Adrenal gland (tissue), 5 donors: ENCODE measurements at regions not wholly inside any gene's neighbourhood (a gene's known extent, or its start where the extent isn't known, plus 50 kb on each side); places are given as distances from the start of the nearest gene placed in this dataset.
A peak's percentile ranks its signal among the peaks of the same experiment; 100 is the strongest.

Experiments
- CTCF ChIP-seq, 6 experiments: fragments of 450-650 bp in 4 of 6; fragments of 200-600 bp in 2 of 6; sonication (generic) in 1 of 6; IDR thresholded peaks; 1 replicate in 5 of 6; 2 replicates in 1 of 6; pipeline versions ENCODE4 v1.5.1 to v1.8.0; 2016 to 2021; ENCODE audit warnings: antibody characterized with exemption in 6 of 6, mild to moderate bottlenecking in 2 of 6, moderate library complexity in 1 of 6
- POLR2A ChIP-seq, 2 donors: fragments of 450-650 bp; IDR thresholded peaks; one replicate each; pipeline ENCODE4 v1.6.1; 2017; ENCODE audit warnings: antibody characterized with exemption in 2 of 2, mild to moderate bottlenecking in 2 of 2, moderate library complexity in 1 of 2
- donor health status: DM: no; HTN: no; CAD: no.

- TF ChIP-seq CTCF (IDR thresholded peaks at IDR 0.05): peak; percentile 89 to 98 (median 94)
- no peak for TF ChIP-seq POLR2A (IDR thresholded peaks at IDR 0.05)
Observed at GRCh38 chr4:3346146-3346545, 53.3 kb downstream of the RGS12 start.
